Fibroblast of lung (primary cell): ENCODE measurements at regions not wholly inside any gene's neighbourhood (a gene's known extent, or its start where the extent isn't known, plus 50 kb on each side); places are given as distances from the start of the nearest gene placed in this dataset.

Experiments used
- DNase-seq, 2 donors: peaks; one replicate each; pipeline versions ENCODE4 v3.0.0 to v3.0.0-alpha.2; 2010; ENCODE audit warnings: low read depth in 2 of 2
- H2AFZ ChIP-seq: 2 replicates; pipeline ENCODE4 v1.5.1; 2012; ENCODE audit warnings: low read length, control low read depth, inconsistent platforms
- H3K27ac ChIP-seq: 2 replicates; pipeline ENCODE4 v1.5.1; 2011; ENCODE audit warnings: low read length, control low read depth; ENCODE audit not compliant: insufficient read depth
- H3K27me3 ChIP-seq: 2 replicates; pipeline ENCODE4 v1.5.1; 2011; ENCODE audit warnings: mild to moderate bottlenecking, low read length; ENCODE audit not compliant: control insufficient read depth, insufficient read depth
- H3K36me3 ChIP-seq: 2 replicates; pipeline ENCODE4 v1.5.1; 2011; ENCODE audit warnings: low read length; ENCODE audit not compliant: control insufficient read depth, insufficient read depth
- H3K4me1 ChIP-seq: 2 replicates; pipeline ENCODE4 v1.5.1; 2011; ENCODE audit warnings: low read length; ENCODE audit not compliant: control insufficient read depth, insufficient read depth; ENCODE audit errors: extremely low read depth
- H3K4me2 ChIP-seq: 2 replicates; pipeline ENCODE4 v1.5.1; 2011; ENCODE audit warnings: low read length, control low read depth; ENCODE audit not compliant: insufficient read depth; ENCODE audit errors: extremely low read depth
- H3K4me3 ChIP-seq, 4 experiments: fragments of 200-600 bp in 1 of 4; sonication (generic) in 1 of 4; replicated peaks in 1 of 4; 2 replicates each; pipeline ENCODE4 v1.5.1; 2011 to 2016; ENCODE audit warnings: low read length in 4 of 4, low read depth in 3 of 4, mild to moderate bottlenecking in 3 of 4, control low read depth in 2 of 4, inconsistent platforms in 1 of 4, mixed read lengths in 1 of 4; ENCODE audit not compliant: insufficient read depth in 1 of 4; ENCODE audit errors: control extremely low read depth in 1 of 4
- H3K79me2 ChIP-seq: 2 replicates; pipeline ENCODE4 v1.5.1; 2012; ENCODE audit warnings: mild to moderate bottlenecking, low read length, inconsistent platforms; ENCODE audit not compliant: control insufficient read depth, insufficient read depth
- H3K9ac ChIP-seq: 2 replicates; pipeline ENCODE4 v1.5.1; 2011; ENCODE audit warnings: mild to moderate bottlenecking, low read length, control low read depth; ENCODE audit not compliant: insufficient read depth
- H3K9me3 ChIP-seq: 2 replicates; pipeline ENCODE4 v1.5.1; 2012; ENCODE audit warnings: low read depth, low read length; ENCODE audit not compliant: control insufficient read depth, insufficient read depth
- H4K20me1 ChIP-seq: 2 replicates; pipeline ENCODE4 v1.5.1; 2011; ENCODE audit warnings: low read length; ENCODE audit not compliant: control insufficient read depth, insufficient read depth; ENCODE audit errors: extremely low read depth
- EZH2 ChIP-seq: IDR thresholded peaks from 2 replicates; pipeline ENCODE4 v1.5.1; 2012; ENCODE audit warnings: low read length, control low read depth, mild to moderate bottlenecking; ENCODE audit errors: missing control alignments
- TF ChIP-seq, protein P1 (sequence below), 2 donors: IDR thresholded peaks in 1 of 2; conservative IDR thresholded peaks in 1 of 2; 1 replicate in 1 of 2; 2 replicates in 1 of 2; pipeline ENCODE4 v1.5.1; 2011 to 2012; ENCODE audit warnings: low read length in 2 of 2, control low read depth in 1 of 2, inconsistent platforms in 1 of 2, low read depth in 1 of 2, mild to moderate bottlenecking in 1 of 2

DNA sequence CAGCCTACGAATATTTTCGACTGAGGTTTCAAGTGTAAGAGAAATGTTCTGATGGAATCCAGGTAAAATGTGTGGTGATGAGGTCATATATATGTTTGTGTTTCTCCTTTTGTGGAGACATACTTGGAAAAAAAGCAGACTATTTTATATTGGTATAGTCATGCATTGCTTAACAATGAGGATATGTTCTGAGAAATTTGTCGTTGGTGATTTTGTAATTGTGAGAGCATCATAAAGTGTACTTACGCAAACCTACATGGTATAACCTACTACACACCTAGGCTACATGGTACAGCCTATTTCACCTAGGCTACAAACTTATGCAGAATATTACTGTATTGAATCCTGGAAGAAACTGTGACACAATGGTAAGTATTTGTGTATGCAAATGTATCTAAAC lies 1849.9 kb upstream of the CELF4 start:
- Histone ChIP-seq H4K20me1 (no peaks in the 10 kb centered on the region), H3K79me2 (no peaks in the 10 kb centered on the region), H3K27me3 (no peaks in the 10 kb centered on the region), H3K4me3 (no peak overlapping the region), H3K9ac (no peak overlapping the region), H3K36me3 (no peaks in the 10 kb centered on the region), H3K4me2 (no peak overlapping the region), H2AFZ (no peak overlapping the region), H3K9me3 (no peaks in the 10 kb centered on the region), H3K27ac (no peak overlapping the region), H3K4me1 (no peaks in the 10 kb centered on the region)
- no peak for DNase-seq
- TF ChIP-seq EZH2, result no peak
- TF ChIP-seq, protein P1, sequence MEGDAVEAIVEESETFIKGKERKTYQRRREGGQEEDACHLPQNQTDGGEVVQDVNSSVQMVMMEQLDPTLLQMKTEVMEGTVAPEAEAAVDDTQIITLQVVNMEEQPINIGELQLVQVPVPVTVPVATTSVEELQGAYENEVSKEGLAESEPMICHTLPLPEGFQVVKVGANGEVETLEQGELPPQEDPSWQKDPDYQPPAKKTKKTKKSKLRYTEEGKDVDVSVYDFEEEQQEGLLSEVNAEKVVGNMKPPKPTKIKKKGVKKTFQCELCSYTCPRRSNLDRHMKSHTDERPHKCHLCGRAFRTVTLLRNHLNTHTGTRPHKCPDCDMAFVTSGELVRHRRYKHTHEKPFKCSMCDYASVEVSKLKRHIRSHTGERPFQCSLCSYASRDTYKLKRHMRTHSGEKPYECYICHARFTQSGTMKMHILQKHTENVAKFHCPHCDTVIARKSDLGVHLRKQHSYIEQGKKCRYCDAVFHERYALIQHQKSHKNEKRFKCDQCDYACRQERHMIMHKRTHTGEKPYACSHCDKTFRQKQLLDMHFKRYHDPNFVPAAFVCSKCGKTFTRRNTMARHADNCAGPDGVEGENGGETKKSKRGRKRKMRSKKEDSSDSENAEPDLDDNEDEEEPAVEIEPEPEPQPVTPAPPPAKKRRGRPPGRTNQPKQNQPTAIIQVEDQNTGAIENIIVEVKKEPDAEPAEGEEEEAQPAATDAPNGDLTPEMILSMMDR (conservative IDR thresholded peaks at IDR 0.05 in 1 of 2, IDR thresholded peaks at IDR 0.05 in 1 of 2; ENCODE audit: low read depth in 1 of 2, low read length in 2 of 2), result no peak

DNA sequence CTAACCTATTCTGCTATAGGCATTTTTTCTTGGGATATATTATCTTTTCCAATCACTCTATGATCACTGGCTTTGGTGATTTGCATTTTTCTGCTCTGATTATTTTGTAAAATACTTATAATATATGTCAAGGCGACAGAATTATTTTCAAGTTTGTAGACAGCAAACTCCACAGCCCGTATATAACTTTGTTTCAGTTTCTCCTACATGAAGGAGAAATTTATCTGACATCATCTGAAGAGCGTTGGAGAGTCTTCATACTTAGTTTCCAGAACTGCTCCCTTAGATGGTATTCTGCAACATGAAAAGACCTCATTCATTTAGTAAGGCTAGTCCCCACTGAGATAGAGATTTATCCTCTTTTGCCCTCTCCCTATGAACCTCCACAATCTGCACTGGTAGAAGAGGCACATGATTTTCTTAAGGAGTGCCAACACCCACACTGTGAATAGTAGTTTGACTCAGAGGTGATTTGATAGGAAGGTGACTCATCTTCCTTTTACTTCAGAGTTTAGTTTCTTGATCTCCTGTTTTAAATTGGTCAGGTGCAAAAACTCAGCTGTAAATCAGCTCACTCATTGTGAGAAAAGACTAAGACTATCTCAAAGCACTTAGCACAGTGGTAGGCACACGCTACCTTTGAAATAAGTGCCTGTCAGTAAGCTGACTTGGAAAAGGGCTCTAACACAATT lies 1848.6 kb upstream of the CELF4 start:
- peak; percentile 45 to 80 for DNase-seq
- Histone ChIP-seq H4K20me1 (no peaks in the 10 kb centered on the region), H3K36me3 (no peaks in the 10 kb centered on the region), H3K79me2 (no peaks in the 10 kb centered on the region), H3K4me1 (no peaks in the 10 kb centered on the region), H3K9ac (no peak overlapping the region), H3K4me2 (no peak overlapping the region), H3K27ac (no peak overlapping the region), H2AFZ (no peak overlapping the region), H3K9me3 (no peaks in the 10 kb centered on the region), H3K4me3 (no peak overlapping the region), H3K27me3 (no peaks in the 10 kb centered on the region)
- TF ChIP-seq EZH2, result no peak
- TF ChIP-seq, protein P1 (conservative IDR thresholded peaks at IDR 0.05 in 1 of 2, IDR thresholded peaks at IDR 0.05 in 1 of 2; ENCODE audit: low read depth in 1 of 2, low read length in 2 of 2), result no peak

DNA sequence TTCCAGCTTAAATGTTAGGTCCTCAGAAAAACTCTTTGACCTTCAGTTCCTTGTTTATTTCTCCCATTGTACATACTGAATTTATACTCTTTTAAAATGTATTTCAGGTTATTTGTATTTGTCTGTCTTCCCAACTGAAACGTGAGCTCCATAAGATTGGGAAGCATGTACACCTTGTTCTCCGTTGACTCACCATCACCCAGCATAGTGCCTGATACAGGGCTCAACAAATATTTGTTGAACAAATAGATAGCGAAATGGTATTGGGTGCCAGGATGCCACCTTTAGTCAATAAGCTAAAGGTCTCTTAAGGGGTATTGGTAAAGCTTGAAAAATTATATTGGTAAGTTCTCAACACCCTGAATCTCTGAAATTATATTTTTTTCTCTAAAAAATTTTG lies 1841.3 kb upstream of the CELF4 start:
- Histone ChIP-seq H3K9me3 (no peaks in the 10 kb centered on the region), H3K79me2 (no peaks in the 10 kb centered on the region), H3K4me3 (no peak overlapping the region), H3K27me3 (no peaks in the 10 kb centered on the region), H3K9ac (no peak overlapping the region), H3K27ac (no peak overlapping the region), H3K36me3 (no peaks in the 10 kb centered on the region), H2AFZ (no peak overlapping the region), H3K4me2 (no peak overlapping the region), H4K20me1 (no peaks in the 10 kb centered on the region), H3K4me1 (no peaks in the 10 kb centered on the region)
- no peak for DNase-seq
- TF ChIP-seq EZH2, result no peak
- TF ChIP-seq, protein P1 (conservative IDR thresholded peaks at IDR 0.05 in 1 of 2, IDR thresholded peaks at IDR 0.05 in 1 of 2; ENCODE audit: low read depth in 1 of 2, low read length in 2 of 2), result no peak
